ENCODE measurements at regions not wholly inside any gene's neighbourhood (a gene's known extent, or its start where the extent isn't known, plus 50 kb on each side); places are given as distances from the start of the nearest gene placed in this dataset.

DNA sequence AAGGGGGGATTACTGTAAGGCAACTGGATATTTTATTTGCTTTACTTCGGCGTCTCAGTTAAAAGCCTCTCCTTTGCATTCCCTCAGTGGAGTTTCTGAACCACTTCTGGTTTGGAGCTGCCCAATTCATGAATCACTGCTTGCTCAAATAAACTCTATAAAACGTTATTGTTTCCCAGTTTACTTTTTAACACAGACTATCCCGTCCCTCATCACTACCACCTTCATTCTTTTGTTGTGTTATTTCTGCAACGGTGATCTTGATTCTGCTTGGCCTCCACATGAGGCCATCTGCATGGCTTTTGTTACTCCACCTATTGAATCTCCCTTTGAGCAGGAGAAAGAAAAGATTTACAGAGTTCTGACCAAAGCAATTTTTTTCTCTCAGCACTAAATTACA, 104.0 kb upstream of the PLEKHA5 start:
- no peak overlapping the region for H3K27ac ChIP-seq
- no peak for TF ChIP-seq ZFX (IDR thresholded peaks at IDR 0.05; ENCODE audit: borderline replicate concordance)
- TF ChIP-seq, protein P1, sequence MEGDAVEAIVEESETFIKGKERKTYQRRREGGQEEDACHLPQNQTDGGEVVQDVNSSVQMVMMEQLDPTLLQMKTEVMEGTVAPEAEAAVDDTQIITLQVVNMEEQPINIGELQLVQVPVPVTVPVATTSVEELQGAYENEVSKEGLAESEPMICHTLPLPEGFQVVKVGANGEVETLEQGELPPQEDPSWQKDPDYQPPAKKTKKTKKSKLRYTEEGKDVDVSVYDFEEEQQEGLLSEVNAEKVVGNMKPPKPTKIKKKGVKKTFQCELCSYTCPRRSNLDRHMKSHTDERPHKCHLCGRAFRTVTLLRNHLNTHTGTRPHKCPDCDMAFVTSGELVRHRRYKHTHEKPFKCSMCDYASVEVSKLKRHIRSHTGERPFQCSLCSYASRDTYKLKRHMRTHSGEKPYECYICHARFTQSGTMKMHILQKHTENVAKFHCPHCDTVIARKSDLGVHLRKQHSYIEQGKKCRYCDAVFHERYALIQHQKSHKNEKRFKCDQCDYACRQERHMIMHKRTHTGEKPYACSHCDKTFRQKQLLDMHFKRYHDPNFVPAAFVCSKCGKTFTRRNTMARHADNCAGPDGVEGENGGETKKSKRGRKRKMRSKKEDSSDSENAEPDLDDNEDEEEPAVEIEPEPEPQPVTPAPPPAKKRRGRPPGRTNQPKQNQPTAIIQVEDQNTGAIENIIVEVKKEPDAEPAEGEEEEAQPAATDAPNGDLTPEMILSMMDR (IDR thresholded peaks at IDR 0.05), result no peak

DNA sequence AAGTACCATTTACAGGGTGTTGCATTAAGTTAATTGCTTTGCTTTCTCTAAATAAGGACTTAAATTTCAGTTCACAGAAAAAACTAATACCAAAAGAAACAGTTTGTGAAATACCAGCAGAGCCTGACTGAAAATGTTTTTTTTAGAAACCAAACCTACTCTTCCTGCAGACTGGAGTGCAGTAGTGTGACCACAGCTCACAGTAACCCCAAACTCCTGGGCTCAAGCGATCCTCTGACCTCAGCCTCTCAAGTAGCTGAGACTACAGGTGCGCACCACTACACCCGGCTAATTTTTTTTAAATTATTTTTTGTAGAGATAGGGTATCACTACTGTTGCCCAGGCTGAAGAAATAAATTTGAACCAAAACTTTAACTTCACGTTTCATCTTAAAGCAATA, 103.5 kb upstream of the PLEKHA5 start:
- no peak overlapping the region for H3K27ac ChIP-seq
- TF ChIP-seq, protein P1 (IDR thresholded peaks at IDR 0.05), result no peak
- no peak for TF ChIP-seq ZFX (IDR thresholded peaks at IDR 0.05; ENCODE audit: borderline replicate concordance)

DNA sequence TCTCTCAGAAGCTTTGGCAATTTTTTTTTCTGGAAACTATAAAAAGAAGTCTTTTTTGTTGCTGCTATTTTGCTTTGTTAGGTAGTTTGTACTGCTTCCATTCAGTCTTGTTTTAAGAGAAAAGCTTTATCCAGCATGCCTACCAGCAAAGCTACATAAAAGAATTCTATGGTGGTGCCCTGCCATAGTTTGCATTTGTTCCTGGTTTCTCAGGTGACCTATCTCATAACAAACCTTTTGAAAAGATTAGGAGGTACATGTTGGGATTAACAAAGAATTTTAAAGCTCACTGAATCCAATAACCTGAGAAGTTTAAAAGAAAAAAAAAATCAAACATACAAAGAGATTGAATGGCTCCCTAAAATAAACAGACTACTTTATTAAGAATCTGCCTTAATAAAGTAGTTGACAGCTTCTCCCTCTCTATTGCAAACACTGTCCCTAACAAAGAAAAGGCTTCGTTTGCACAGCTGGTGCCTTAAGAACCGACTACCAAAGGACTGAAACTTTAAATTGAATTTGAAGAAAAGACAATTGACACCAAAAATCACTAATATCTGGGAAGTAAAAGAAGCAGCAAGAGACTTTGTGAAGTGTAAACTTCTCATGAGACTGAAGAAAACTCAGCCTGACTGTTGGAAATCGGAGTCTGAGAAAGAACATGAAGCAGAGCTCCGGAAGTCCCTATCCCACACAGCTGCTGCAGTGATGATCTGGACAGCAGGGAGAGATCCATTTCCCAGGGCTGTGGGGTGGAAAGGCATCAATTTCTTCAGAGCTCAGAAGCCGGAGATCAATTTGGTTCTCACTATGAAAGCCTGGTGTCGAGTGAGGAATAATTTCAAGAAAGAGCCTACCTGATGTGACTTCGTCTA, 102.7 kb upstream of the PLEKHA5 start:
- H3K27ac ChIP-seq, result no peak overlapping the region
- no peak for TF ChIP-seq ZFX (IDR thresholded peaks at IDR 0.05; ENCODE audit: borderline replicate concordance)
- TF ChIP-seq, protein P1 (IDR thresholded peaks at IDR 0.05), result no peak

DNA sequence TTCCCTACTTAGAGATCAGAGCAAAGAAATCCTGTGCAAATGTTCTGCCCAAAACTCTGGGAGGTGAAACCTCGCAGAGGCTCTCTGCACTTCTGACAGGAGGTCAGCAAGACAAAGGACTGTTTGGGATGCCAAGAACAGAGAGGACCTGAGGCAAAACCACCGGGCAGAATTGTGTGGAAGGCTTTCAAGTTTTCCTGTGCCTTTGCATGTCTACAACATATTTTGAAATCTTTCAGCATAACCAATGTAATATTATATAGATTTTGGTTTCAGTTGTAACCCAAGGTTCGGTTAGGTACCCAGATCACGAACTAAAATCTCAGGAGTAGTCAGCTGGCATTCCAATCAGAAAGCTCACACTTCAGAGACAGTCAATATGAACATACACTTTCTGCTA, 99.4 kb upstream of the PLEKHA5 start:
- no peak for TF ChIP-seq ZFX (IDR thresholded peaks at IDR 0.05; ENCODE audit: borderline replicate concordance)
- TF ChIP-seq, protein P1 (IDR thresholded peaks at IDR 0.05), result no peak
- no peak overlapping the region for H3K27ac ChIP-seq

DNA sequence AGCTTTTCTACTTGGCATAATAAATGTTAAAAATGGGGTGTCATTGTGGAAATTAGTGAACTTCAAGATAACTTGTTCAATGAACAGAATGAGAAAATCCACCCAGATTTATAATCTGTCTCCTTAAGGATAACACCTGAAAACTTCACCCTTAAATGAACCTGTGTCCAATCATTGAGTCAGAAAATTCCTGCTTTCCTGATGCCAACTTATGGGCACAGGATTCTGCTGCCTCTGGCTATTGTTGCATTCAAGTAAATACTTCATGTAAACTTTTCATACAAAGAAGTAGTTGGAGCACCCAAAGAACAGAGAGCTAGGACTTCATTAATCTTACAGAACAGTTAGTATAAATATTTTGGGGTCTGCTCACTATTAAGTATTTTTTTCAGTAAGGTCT, 98.9 kb upstream of the PLEKHA5 start:
- TF ChIP-seq, protein P1 (IDR thresholded peaks at IDR 0.05), result no peak
- TF ChIP-seq ZFX (IDR thresholded peaks at IDR 0.05; ENCODE audit: borderline replicate concordance), result no peak
- H3K27ac ChIP-seq, result no peak overlapping the region

DNA sequence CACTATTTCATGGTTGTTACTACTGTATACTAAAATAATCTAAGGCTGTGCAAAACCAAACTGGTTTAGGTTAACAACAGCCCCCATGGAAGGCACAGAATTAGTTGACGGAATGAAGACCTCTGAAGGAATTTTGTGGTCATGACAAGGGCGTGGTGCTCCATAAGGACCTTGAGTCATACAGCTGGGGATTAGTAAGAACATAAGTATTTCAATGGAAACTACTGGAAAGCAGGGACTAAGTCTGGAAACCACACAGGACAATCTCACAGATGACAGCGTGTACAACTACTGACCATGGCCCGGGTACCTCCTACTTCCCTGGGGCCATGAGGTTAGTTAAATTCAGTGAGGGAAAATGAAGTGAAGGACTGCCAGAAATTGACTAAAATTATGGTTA, 98.5 kb upstream of the PLEKHA5 start:
- TF ChIP-seq, protein P1 (IDR thresholded peaks at IDR 0.05), result no peak
- TF ChIP-seq ZFX (IDR thresholded peaks at IDR 0.05; ENCODE audit: borderline replicate concordance), result no peak
- no peak overlapping the region for H3K27ac ChIP-seq

DNA sequence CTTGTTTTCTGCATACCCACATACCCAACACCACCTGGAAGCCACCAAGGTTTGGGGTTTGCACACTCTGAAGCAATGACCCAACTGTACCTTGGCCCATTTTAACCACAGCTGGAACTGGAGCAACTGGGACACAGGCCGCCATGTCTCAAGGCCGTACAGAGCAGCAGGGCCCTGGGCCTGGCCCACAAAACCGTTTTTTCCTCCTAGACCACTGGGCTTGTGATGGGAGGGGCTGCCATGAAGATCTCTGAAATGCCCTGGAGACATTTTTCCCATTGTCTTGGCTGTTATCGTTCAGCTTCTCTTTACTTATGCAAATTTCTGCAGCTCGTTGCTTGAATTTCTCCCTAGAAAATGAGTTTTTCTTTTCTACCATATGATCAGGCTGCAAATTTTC, 96.7 kb upstream of the PLEKHA5 start:
- TF ChIP-seq, protein P1 (IDR thresholded peaks at IDR 0.05), result no peak
- TF ChIP-seq ZFX (IDR thresholded peaks at IDR 0.05; ENCODE audit: borderline replicate concordance), result no peak
- no peak overlapping the region for H3K27ac ChIP-seq
